ENCODE measurements at regions not wholly inside any gene's neighbourhood (a gene's known extent, or its start where the extent isn't known, plus 50 kb on each side); places are given as distances from the start of the nearest gene placed in this dataset.

GRCh38 chr1:187577610-187578009, 748.9 kb downstream of the PLA2G4A start:
- TF ChIP-seq TCF12 (IDR thresholded peaks at IDR 0.05; ENCODE audit: low read depth) (no peak), TAF1 (IDR thresholded peaks at IDR 0.05; ENCODE audit: low read depth) (no peak), FOXM1 (IDR thresholded peaks at IDR 0.05; ENCODE audit: borderline replicate concordance, low read depth) (no peak), MAX (IDR thresholded peaks at IDR 0.05) (no peak), EP300 (IDR thresholded peaks at IDR 0.05; ENCODE audit: borderline replicate concordance) (no peak), CEBPB (IDR thresholded peaks at IDR 0.05) (no peak), ZBTB7A (IDR thresholded peaks at IDR 0.05; ENCODE audit: low read depth) (no peak), REST (IDR thresholded peaks at IDR 0.05; ENCODE audit: low read depth) (no peak), RAD21 (IDR thresholded peaks at IDR 0.05; ENCODE audit: low read depth) (no peak)
